ENCODE measurements at regions not wholly inside any gene's neighbourhood (a gene's known extent, or its start where the extent isn't known, plus 50 kb on each side); places are given as distances from the start of the nearest gene placed in this dataset.

DNA sequence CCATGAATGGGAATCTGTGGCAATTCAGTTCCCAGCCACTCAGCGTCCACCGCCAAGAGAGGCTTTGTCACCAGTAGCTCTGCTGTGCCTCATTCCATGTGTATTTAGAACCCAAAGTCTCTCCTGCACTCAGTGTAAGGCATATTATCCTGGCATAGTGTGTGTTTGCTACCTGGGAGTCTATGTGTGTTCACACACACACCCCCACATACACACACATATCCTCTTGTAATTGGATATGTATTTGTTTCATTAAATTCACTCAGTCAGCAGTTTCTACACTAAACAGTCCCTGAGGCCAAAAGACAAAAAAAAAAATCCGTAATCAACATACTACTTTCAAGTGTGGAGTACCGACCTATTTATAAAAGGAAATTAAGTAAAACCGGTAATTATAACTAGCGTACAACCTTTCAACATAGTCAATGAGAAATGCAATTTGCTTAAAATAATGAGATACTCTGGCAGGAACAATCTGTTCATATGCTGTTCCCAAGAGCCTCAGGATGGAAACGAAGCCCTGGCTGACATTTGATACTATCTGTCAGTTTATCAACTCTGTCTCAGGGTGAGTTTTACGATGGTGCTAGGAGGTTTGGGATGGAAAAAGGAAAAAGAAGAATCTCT is 425.8 kb upstream of the CELF2 start:
- no peak for DNase-seq

DNA sequence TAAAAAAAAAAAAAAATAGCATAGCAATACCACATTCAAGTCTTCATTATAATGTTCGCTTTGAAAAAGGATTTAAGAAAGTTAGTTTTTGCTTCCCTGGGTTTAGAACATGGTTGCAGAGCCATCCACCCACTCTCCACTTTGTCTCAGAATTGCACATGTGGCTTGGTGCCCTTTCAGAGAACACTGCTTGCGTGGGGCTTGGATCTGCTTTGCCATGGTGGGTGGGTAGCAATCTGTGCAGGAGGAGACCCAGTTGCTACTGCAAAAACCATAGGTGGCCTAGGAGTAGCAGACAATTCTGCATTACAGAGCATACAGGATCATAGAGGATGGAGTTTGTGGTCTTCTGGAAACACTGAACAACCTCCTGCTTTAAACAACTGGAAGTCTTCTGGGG is 421.4 kb upstream of the CELF2 start:
- no peak for DNase-seq

DNA sequence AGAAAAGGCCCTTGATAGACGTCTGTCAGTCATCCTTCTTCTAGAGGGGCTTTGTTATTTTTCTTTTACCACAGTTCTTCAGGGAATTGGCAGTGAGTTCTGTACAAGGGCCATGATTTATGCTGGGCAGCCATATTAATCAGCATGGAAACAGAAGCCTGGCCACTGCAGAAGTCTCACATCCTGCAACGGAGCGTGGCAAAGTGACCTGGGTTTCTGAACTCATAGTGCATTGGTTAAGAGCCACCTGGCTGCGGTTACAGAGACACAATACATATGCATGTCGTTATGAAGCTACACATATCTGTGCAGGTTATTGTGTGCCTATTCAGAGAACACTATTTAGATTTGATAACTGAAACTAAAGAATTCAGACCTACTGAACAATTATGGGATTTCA is 419.4 kb upstream of the CELF2 start:
- no peak for DNase-seq

DNA sequence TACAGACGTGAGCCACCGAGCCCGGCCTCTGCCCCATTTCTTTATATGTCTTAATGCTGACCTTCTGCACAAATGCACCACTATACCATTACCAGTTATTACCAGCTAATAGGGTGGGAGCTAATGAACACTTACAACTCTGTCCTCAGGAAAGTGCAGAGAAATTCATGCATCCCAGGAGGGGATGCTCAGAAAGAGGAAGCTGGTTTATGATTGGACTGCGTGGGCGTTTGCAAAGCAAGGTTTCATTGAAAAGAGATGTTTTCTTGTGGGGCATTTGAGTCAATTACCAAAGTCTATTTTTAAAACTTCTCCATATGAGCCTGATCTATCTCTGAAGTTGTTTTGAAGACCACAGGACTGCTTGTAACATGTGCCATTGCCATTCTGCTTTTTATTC is 417.7 kb upstream of the CELF2 start:
- DNase-seq: peak; percentile 4

DNA sequence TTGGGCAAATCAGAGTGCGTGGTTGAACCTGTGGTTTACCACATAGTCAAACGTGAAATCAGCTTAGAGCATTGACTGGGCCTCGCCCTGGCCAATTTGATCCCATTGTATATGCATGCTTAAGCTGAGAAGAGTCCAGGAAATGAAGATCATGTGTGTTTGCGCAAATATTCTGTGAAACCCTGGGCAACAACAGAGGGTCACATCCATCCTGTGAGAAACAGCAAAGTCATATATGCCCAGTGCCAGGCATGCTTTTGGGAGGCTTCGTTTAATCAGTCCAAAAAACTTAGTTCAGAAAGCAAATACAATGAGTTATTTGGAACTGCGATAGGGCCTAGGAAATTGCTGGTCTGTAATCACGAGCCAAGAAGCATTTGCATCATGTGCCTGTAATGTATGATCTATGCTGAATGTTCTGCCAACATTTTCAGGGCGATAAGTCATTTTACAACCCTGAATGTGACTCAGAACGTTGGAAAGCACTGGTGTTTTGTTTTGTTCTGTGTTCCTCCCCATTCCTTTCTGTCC is 412.1 kb upstream of the CELF2 start:
- DNase-seq: peak; percentile 1

DNA sequence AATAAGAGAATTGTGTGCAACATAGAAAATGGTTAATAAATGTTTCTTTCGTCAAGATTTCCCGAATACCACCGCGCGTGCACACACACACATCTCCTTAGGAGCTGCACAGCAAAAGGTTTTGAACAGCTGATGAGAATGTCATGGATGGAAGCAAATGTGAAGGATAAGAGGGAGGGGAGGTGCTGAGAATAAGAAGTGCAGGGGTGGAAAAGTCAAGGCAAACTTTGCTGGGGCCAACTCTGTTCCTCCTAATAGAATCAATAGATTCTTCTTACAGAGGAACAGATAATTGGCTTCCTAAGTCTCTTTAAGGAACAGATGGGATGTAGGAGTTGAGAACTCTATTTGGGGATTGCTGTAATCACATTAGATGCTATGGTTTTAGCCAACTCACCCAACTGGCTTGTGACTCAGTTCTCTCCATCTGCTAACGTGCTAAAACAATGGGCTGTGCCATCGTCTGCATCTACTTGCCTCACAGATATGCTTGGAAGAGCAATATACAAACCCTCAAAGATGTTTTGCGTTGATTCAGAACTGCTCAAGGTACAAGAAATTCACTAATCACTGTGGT is 408.2 kb upstream of the CELF2 start:
- no peak for DNase-seq

DNA sequence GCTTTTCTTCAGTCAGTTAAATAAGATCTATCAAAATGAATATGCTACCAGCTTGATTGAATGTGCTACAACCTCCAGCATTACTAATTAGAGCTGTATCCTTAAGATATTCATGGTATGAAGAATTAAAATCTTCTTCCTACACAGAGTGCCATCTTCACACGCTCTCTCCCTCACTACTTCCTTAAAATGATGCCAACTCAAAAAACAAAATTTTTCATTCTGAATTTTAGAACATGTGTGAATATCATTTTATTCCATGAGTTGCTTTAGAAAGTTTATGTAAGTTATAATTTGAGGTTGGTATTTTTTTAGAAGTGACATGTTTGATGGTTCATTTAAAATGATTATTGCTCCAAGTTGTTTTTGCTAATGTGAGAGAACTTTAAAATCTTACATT is 407.5 kb upstream of the CELF2 start:
- no peak for DNase-seq

DNA sequence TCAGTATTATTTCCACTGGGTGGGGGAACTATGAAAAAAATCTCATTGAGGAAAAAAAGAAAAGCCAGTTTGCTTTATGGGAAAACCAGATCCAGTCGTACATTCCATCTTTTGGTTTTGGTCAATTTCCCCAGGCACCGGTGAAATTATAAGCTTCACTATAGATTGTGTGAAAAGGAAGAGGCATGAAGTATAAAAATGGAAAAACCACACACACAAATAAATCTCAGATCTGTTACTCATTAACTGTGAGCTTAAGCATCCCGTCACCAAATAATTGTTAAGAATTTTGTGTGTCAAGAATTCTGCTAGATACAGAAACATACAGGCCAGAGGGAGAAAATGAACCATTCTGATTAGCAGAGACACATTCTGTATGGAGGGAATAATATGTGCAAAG is 405.5 kb upstream of the CELF2 start:
- DNase-seq: no peak

DNA sequence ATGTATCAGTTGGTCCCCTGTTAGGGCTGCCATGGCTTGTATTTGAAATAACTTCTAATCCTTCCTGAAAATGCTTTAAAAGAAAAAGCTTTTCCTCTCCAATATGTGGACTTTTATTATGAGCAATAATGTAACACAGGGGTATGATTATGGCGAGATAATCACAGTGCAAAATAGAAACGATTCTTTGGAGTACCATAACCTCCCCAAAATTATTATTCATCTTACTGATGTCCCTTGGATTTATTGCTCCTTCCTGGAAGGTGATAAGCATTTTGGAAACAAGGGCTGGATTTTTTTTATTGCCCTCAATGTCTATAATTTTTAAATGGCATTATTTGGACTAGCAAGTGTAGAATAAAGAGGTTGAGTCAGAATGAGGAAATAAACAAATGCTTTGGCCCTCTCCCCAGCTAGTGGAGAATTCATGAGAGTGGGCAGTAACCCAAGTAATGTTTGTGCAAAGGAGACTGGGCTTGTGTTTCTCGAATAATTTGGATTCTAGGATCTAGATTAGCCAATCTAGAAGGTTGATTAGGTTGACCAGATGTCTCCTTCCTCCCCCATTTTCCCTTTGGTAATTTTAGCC is 403.9 kb upstream of the CELF2 start:
- no peak for DNase-seq

DNA sequence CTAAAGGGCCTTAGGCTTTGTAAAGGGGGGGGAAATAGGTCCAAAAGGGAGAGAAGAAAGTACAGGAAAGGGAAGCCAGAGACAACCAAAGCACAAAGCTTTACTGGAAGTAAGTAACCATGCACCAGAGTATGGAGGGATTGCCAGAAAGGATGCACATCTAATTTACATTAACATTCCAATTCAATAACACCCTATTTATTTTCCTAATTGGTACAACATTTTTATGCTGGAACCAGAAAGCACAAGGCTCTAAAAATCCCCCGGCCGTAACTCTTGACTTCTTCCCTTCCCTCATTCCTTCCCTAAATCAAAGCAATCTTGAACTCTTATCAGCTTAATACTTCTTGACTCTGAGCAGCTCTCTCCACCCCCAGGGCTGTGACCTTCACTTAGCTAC is 400.0 kb upstream of the CELF2 start:
- DNase-seq: no peak

DNA sequence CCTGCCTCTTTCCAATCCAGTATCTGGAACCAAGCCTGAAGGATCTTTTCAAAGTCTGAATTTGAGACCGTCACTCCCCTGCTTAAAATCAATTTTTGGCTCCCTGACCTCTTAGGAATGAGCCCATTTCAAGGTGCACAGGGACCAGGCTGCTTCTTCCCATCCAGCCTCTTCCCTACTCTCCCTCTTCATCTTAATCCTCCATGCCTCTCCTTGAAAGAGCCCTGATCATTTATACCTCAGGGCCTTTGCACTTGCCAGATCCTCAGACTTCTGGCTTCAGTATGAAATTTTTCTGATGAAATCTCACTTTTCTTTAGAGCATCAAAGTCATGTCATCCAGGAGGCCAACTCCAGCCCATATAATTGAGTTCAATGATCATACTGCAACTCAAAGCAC is 399.5 kb upstream of the CELF2 start:
- DNase-seq: no peak

DNA sequence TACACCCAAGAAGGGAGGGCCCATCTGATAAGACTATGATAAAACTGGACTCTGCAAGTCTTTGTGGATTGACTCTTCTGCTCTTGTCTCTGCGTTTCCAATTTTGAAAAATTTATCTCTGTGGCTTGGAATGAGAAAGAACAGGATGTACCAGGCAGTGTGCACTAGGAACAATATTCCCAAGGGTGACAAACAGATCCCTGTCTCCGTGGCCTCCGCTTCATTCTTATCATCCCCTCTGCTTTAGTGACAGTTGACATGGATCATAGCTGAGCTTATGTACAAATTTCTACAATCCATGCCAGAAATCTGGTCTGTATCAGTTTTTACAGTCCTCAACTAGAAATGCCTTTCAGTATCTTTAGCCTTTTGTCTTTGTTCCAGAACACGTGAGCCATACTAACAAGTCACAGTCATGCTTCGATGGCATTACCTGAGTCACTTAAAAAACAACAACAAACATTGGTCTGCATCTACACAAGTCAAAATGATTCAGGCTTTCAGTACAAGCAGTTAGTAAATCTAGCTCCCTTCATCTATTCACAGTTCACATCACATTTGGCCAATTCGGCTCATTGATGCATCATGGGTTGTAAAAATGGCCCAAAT is 393.6 kb upstream of the CELF2 start:
- no peak for DNase-seq

DNA sequence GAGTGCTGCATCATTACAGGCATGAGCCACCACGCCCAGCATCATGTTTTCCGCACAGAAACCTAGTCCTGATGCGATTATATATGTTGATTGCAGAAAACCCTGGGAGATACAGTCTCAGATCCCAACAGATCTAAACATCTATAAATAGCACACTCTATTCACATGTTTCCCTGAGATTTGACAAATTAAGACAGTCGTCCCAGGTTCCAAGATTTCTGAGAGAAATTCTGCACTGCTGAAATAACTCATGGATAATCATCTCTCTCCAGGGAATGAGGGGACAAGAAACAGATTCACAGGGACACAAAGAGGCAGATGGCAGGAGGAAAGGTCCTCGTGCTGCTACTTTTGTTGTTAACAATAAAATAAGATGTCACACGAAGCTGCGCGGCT is 393.1 kb upstream of the CELF2 start:
- no peak for DNase-seq

DNA sequence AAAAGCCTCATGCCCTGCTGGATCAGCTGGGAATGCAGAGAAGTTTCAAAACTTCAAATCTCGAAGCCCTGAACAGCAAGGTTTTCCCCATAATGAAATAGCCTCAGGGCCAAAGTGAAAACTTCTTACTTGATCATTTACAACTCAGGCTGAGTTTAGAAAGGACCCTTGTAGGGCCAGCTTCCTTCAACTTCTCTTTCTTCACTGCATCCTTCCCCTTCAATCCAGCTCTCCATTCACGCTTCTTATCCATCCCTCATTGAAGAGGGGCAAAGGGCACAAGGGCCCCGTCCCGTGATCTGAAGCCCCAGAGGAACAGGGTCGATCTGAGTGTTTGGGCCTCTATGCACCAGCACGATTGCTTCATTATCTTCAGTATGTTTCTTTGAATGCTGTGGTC is 392.2 kb upstream of the CELF2 start:
- DNase-seq: no peak

DNA sequence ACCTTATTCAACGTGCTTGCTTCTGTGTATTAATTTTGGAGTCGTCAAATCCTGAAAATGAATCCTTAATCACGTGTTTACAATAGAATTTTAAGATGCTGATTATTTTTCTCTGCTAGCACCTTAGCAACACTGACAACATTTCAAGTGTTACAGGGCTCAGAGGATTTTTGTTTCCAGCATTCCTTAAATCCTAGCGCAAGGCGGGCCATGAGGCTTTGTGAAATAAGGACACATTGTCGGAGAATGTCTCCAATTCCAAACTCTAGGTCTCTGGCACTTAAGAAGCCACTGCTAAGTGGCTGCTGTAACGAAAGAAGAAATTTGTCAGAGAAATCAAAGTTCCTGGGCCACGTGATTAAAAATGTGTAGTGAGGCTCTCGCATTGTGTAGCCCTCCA is 390.9 kb upstream of the CELF2 start:
- DNase-seq: no peak

DNA sequence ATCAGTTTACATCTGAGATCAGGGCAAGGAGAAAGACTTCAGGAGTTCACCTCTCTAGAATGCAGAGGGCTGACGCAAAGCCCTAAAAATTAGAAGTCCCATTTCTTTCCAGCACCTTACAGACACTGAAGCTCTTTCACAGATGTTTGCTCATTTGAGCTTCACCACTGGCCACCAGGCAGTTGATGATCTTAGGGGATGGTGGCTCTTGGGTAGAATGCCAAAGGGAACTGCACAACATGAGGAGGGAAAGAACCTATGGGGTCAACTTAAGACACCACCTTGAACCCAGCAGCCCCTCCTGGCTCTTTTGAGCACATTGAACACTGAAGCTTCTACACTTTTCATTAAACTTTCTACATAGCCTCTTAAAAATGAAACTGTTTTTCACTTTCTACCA is 390.3 kb upstream of the CELF2 start:
- DNase-seq: peak; percentile 1

DNA sequence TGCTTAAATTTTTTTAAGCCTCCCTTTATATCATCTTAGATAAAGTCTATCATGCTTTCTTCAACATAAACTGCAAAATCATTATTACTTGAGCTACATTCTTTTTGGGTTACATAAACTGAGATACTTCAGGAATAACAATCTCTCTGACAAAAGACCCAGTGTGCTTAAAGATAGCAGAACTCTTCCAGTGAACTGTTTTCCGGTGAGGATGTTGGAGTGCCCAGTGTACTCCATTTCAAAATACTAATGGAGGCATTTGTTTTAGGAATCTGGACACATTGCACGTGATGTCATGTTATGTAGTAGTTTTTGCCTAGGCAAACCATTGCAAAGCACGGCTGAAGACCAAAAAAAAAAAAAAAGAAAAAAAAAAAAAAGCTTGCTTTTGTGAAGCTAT is 388.2 kb upstream of the CELF2 start:
- no peak for DNase-seq

DNA sequence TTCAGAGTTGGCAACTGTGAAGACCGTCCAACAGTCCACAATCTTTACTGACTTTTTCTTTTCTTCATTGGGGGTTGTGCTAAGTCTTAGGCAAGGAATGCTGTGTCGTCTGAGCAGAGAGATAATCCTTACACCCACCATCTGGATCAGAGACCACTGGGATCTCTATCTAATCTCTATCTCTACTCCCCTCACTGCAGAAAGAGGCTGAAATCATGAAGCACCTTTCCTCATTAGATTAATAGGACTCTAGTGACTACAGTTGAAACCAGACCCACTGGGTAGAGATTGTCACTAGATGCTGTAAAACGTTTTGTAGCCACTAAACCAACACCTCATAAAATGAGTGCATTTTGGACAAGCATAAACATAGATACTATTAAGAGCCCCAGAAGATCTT is 387.4 kb upstream of the CELF2 start:
- no peak for DNase-seq

DNA sequence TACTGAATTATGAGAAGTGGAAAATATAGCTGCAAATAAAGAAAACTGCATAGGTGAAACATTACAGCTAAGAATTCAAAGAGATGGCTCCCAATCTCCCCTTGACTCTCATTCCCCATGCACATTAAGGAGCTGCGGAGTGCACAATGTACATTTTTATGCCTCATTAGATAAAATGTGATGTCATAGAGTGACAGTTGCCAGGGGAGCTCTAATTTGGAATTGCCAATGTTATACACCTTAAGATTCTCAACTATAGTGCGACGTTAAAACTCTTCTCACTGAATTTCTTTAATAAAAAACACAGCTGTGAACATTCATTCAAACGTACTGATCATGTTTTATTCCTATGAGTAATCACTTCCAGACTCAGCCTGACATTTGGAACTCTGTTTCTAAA is 386.9 kb upstream of the CELF2 start:
- DNase-seq: no peak

DNA sequence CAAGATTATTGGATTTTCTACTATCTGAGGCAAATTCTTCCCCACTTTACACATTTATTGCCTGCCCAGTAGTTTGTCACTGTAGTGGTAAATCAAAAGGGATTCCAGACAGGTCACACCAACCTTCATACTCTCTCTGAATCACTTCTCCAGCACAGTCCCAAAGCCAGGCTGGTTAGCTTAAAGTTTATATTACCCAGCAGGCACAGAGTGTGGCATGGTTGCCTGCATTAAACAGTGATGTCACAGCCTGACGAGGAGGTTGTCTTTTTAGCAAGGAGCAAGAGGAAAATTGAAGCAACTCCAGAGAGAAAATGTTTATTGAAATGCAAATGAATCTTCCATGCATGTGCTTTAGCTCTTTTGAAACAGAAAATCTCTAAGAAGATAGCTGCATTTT is 375.5 kb upstream of the CELF2 start:
- no peak for DNase-seq

DNA sequence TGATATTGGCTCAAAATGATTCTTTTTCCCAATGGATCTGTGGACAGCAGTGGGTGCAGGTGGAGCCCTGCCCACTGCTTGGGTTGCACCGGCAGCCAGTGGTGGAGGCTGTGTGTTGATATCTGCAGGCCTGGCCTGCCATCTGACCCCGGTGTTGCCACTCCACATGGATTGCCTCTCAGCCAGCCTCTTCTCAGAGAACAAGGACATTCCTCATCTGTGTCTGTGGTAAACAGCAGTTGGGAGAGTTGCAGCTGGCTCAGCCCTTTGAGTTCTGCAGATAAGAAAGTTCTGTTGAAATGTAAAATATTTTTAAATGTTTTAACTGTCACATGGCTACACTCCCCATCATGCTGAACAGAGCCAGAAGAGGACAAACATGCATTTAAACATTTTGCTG is 374.9 kb upstream of the CELF2 start:
- DNase-seq: no peak

DNA sequence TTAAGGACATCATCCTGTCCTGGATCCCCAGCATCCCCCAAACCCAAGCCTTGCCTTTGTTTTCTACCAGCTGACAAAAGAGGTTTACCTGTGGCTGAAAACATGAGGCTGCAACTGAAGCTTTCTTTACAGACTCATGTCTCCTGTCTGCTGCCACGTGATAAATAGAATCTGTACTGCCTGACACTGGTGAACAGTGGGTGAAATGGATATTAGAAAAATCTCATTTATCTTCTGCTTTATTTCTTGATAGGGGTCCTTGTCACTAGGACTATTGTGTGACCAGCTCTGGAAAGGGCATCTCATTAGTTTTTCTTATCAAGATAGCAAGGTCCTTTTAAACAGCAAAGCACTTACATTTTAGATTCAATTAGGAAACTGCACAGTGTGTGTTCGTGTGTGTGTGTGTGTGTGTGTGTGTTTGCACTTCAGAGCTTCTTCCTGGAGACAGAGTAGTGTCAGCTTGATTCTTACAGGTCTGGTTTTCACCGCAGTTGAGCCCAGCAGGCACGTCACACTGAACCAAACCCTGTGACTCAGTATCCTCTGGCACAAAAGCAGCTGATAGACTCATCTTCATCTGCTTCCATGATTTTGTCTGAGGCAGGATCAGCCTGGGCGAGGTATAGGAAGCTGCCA is 373.5 kb upstream of the CELF2 start:
- DNase-seq: no peak

DNA sequence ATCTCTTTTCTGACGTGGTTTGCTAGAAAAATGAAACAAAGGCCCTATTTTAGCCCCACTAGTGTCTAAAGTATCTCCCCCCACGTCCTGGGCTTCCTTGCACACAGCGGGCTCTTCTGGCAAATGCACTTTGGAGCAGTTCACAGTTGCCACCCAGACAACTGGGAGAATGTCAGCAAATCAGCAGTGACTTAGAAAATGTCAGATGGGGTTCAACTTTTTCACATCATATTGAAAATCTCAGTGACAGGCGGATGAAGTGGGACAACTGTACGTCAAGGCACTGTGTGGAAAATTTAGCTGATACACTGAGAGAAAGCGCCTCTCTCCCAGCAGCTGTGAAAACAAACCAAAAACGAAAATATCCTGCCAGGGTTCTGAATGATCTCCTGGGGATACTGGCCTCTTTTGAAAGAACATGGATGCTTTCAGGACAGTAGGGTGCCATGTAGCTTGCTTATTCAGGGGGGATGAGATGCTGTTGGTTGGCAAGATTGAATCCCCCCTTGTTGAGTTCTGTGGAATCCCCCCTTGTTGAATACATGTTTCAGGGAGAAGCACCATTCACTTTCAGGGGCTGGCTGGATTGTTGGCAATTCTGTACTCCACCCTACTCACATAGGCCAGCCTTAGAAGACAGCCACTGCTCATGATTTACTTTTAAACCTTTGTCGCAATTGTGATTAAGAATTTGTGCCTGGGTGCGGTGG is 372.8 kb upstream of the CELF2 start:
- DNase-seq: no peak
